ENCODE measurements at regions not wholly inside any gene's neighbourhood (a gene's known extent, or its start where the extent isn't known, plus 50 kb on each side); places are given as distances from the start of the nearest gene placed in this dataset.

DNA sequence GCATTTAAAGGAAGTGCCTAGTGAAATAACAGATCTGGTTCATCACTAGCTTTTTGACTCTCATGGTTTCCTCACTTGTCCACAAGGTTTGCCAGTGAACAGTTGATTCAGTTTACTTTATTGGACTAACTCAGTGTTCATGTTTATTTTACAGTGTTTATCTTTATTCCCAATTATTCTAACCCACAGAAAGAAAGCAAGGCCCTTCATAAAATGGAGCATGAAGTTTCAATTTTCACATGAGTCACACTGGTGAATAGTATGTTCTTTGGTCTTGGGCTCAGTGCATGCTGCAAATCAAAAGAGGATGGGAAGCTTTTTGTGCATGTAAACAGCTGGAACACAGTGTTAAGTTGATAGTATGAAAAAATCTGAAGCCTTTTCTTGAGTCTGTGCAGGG lies 217.6 kb upstream of the HDDC2 start:
- TF ChIP-seq, protein P1, sequence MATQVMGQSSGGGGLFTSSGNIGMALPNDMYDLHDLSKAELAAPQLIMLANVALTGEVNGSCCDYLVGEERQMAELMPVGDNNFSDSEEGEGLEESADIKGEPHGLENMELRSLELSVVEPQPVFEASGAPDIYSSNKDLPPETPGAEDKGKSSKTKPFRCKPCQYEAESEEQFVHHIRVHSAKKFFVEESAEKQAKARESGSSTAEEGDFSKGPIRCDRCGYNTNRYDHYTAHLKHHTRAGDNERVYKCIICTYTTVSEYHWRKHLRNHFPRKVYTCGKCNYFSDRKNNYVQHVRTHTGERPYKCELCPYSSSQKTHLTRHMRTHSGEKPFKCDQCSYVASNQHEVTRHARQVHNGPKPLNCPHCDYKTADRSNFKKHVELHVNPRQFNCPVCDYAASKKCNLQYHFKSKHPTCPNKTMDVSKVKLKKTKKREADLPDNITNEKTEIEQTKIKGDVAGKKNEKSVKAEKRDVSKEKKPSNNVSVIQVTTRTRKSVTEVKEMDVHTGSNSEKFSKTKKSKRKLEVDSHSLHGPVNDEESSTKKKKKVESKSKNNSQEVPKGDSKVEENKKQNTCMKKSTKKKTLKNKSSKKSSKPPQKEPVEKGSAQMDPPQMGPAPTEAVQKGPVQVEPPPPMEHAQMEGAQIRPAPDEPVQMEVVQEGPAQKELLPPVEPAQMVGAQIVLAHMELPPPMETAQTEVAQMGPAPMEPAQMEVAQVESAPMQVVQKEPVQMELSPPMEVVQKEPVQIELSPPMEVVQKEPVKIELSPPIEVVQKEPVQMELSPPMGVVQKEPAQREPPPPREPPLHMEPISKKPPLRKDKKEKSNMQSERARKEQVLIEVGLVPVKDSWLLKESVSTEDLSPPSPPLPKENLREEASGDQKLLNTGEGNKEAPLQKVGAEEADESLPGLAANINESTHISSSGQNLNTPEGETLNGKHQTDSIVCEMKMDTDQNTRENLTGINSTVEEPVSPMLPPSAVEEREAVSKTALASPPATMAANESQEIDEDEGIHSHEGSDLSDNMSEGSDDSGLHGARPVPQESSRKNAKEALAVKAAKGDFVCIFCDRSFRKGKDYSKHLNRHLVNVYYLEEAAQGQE (IDR thresholded peaks at IDR 0.05; ENCODE audit: insufficient read depth in 1 of 2, low read depth in 2 of 2, low read length in 1 of 2), result no peak
- no peak for TF ChIP-seq SIN3A (IDR thresholded peaks at IDR 0.05; ENCODE audit: borderline replicate concordance, insufficient read depth, low read depth, low read length)
- no peak for TF ChIP-seq TCF7L2 (IDR thresholded peaks at IDR 0.05; ENCODE audit: low read depth, low read length)
- no peak for TF ChIP-seq POLR2AphosphoS5 (IDR thresholded peaks at IDR 0.05; ENCODE audit: low read depth, low read length)
- TF ChIP-seq, protein P2, sequence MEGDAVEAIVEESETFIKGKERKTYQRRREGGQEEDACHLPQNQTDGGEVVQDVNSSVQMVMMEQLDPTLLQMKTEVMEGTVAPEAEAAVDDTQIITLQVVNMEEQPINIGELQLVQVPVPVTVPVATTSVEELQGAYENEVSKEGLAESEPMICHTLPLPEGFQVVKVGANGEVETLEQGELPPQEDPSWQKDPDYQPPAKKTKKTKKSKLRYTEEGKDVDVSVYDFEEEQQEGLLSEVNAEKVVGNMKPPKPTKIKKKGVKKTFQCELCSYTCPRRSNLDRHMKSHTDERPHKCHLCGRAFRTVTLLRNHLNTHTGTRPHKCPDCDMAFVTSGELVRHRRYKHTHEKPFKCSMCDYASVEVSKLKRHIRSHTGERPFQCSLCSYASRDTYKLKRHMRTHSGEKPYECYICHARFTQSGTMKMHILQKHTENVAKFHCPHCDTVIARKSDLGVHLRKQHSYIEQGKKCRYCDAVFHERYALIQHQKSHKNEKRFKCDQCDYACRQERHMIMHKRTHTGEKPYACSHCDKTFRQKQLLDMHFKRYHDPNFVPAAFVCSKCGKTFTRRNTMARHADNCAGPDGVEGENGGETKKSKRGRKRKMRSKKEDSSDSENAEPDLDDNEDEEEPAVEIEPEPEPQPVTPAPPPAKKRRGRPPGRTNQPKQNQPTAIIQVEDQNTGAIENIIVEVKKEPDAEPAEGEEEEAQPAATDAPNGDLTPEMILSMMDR (IDR thresholded peaks at IDR 0.05), result no peak
- no peak overlapping the region for H3K4me3 ChIP-seq (ENCODE audit: low read depth in 2 of 2, low read length in 2 of 2)
- DNase-seq (ENCODE audit: low read depth, low spot score), result no peak
- H3K4me1 ChIP-seq (ENCODE audit: control insufficient read depth, insufficient read depth, low read length), result no peaks in the 10 kb centered on the region
- peaks cover 4% of the 10 kb centered on the region for H3K27me3 ChIP-seq (ENCODE audit: control insufficient read depth, insufficient read depth, low read length)
- no peak overlapping the region for H3K27ac ChIP-seq (ENCODE audit: low read length)
- H3K9me3 ChIP-seq (ENCODE audit: control insufficient read depth, insufficient read depth, low read depth, low read length), result no peaks in the 10 kb centered on the region
- POLR2A ChIA-PET, result no interaction called here
- no peak for ATAC-seq
- no peaks in the 10 kb centered on the region for H3K36me3 ChIP-seq (ENCODE audit: control insufficient read depth, insufficient read depth, low read length)
- intact Hi-C loops (cut with micrococcal nuclease; ENCODE audit: unreplicated experiment) (loop anchor here (10.0 kb wide), 1 partner anchor 205 kb away; no protein-coding TSS in a partner anchor), in situ Hi-C loops (cut with HindIII; ENCODE audit: low pct_unique_long_range_greater_than_20kb, low sequenced_read_pairs) (no loop called here)
- CTCF ChIA-PET, result no interaction called here
- no TSS peak for BruUV-seq (replicated peaks)

DNA sequence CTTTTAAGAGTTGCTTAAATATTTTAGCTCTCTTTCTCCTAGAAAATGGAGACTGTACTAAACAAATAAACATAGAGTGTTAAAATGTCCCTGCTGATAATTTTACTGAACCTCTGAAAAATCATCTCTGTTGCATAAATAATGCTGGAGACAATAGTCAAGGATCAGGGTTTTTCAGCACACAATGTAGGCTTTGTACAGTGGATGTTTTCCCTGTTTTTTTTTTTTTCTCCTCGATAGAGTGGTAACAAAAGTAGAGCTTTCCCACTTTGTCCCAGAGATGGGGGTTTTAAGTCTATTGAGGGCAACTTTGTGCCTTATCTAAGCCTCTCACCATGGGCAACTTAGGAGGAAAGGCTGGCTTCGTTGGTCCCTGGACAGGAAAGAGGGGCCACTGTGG lies 222.6 kb upstream of the HDDC2 start:
- ChIA-PET POLR2A (no interaction called here), CTCF (interaction anchor here (0.6 kb wide), 1 partner anchor 103 kb away, joined by 3 read pairs; no protein-coding TSS in a partner anchor)
- Histone ChIP-seq H3K27ac (ENCODE audit: low read length) (no peak overlapping the region), H3K9me3 (ENCODE audit: control insufficient read depth, insufficient read depth, low read depth, low read length) (no peaks in the 10 kb centered on the region), H3K36me3 (ENCODE audit: control insufficient read depth, insufficient read depth, low read length) (no peaks in the 10 kb centered on the region), H3K4me1 (ENCODE audit: control insufficient read depth, insufficient read depth, low read length) (no peaks in the 10 kb centered on the region), H3K4me3 (ENCODE audit: low read depth in 2 of 2, low read length in 2 of 2) (no peak overlapping the region), H3K27me3 (ENCODE audit: control insufficient read depth, insufficient read depth, low read length) (peaks cover 6% of the 10 kb centered on the region)
- TF ChIP-seq POLR2AphosphoS5 (IDR thresholded peaks at IDR 0.05; ENCODE audit: low read depth, low read length), result no peak
- in situ Hi-C loops (cut with HindIII; ENCODE audit: low pct_unique_long_range_greater_than_20kb, low sequenced_read_pairs), result no loop called here
- DNase-seq (ENCODE audit: low read depth, low spot score) (no peak), ATAC-seq (no peak)
- intact Hi-C loops (cut with micrococcal nuclease; ENCODE audit: unreplicated experiment), result no loop called here
- BruUV-seq (replicated peaks), result no TSS peak

DNA sequence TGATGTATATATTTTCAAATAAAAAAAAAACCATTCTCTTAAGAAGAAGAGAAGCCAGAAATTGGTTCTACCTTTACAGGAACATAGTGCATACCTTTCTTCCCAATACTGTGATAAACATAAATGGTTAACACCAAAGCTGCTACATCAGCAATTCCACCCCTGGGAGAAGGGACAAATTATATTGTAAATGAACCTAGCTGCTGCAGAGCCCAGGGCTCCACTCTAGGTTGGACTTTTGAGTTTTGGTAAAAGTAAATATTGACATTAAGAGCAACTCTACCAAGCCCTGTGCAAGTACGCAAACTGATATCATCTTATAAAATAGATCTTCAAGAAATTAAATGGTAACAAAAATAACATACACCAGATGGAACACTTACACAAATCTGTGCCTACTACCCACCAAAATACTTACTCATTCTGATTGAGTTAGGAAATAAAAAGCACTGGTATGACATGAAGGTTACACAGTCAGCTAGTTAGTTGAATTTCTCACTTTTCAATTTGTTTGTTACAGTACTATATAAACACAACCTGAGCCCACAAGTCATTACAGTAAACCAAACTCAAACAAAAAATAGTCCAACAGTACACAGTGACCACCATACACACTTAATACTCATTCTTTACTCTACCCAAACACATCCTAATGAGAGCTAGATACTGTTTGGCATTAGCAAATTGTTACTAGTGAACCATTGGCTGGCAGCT lies 223.3 kb upstream of the HEY2 start:
- in situ Hi-C loops (cut with HindIII; ENCODE audit: low pct_unique_long_range_greater_than_20kb, low sequenced_read_pairs), result no loop called here
- no peaks in the 10 kb centered on the region for H3K4me1 ChIP-seq (ENCODE audit: control insufficient read depth, insufficient read depth, low read length)
- TF ChIP-seq, protein P1 (IDR thresholded peaks at IDR 0.05; ENCODE audit: insufficient read depth in 1 of 2, low read depth in 2 of 2, low read length in 1 of 2), result no peak
- TF ChIP-seq, protein P2 (IDR thresholded peaks at IDR 0.05), result no peak
- no peak for TF ChIP-seq TCF7L2 (IDR thresholded peaks at IDR 0.05; ENCODE audit: low read depth, low read length)
- TF ChIP-seq POLR2AphosphoS5 (IDR thresholded peaks at IDR 0.05; ENCODE audit: low read depth, low read length), result no peak
- TF ChIP-seq SIN3A (IDR thresholded peaks at IDR 0.05; ENCODE audit: borderline replicate concordance, insufficient read depth, low read depth, low read length), result no peak
- no TSS peak for BruUV-seq (replicated peaks)
- no peaks in the 10 kb centered on the region for H3K9me3 ChIP-seq (ENCODE audit: control insufficient read depth, insufficient read depth, low read depth, low read length)
- DNase-seq (ENCODE audit: low read depth, low spot score) (no peak), ATAC-seq (no peak)
- intact Hi-C loops (cut with micrococcal nuclease; ENCODE audit: unreplicated experiment), result no loop called here
- POLR2A ChIA-PET, result no interaction called here
- no peaks in the 10 kb centered on the region for H3K36me3 ChIP-seq (ENCODE audit: control insufficient read depth, insufficient read depth, low read length)
- H3K27me3 ChIP-seq (ENCODE audit: control insufficient read depth, insufficient read depth, low read length), result peaks cover 14% of the 10 kb centered on the region
- no peak overlapping the region for H3K27ac ChIP-seq (ENCODE audit: low read length)
- no peak overlapping the region for H3K4me3 ChIP-seq (ENCODE audit: low read depth in 2 of 2, low read length in 2 of 2)
- CTCF ChIA-PET, result no interaction called here
